ENCODE measurements at regions not wholly inside any gene's neighbourhood (a gene's known extent, or its start where the extent isn't known, plus 50 kb on each side); places are given as distances from the start of the nearest gene placed in this dataset.
A peak's percentile ranks its signal among the peaks of the same experiment; 100 is the strongest.

DNA sequence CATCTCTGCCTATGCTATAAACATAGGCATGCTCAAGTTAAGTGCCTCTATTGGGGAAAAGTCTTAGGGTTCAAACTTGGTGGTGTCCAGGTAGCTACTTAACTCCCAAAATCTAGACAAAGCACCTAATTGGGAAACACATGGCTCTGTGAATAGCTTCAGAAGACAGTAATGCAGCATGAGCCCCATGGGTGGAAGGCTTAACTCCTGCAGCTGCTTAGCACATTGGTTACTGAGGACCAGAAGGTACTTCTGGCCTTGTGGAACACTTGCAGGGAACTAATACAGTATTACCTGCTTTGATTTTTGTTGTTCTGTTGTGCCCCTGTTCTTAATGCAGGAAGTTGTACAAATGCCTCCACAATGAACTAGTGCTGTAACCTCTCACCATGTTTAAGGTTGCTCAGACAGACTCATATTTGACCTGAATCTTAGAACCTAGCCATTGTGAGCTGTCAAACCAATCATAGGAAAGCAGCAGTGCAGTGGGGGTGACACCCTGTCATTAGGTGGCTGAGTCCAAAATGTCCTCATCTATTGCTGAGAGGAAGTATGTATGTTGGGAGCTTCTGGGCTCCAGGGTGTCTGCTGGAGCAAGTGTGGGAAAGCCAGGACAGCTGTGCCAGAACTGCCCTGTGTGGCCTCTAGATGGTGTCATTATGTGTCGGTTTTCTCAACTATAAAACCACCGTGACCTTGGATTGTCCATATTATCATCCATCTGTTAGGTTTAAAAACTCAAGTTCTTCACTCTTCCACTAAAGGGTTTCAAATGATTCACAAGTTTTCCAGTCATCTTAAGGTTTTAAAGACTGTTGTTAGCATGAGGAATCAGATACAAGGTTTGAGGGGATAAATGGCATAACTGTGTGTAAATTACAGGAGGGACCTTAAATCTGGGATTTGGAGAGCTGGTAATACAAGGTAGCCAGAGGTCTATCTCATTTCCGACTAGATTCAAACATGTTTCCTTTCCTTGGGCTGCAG lies 69.9 kb upstream of the WDR1 start:
- no TSS peak for BruUV-seq (replicated peaks)
- Mint-ChIP-seq H3K27me3 (ENCODE audit: insufficient read depth, unreplicated experiment) (no peaks in the 10 kb centered on the region), H3K36me3 (ENCODE audit: insufficient read depth, unreplicated experiment) (no peaks in the 10 kb centered on the region), H3K4me3 (ENCODE audit: unreplicated experiment) (no peak overlapping the region), H3K27ac (ENCODE audit: low read depth, unreplicated experiment) (no peak overlapping the region), H3K4me1 (ENCODE audit: insufficient read depth, unreplicated experiment) (no peaks in the 10 kb centered on the region), H3K9me3 (ENCODE audit: unreplicated experiment) (peaks cover 8% of the 10 kb centered on the region)
- CTCF ChIA-PET: interaction anchor here (0.6 to 3.9 kb wide), 15 partner anchors 10 to 363 kb away, joined by 3 to 23 read pairs (median 3); no protein-coding TSS in a partner anchor
- DNase-seq (ENCODE audit: unreplicated experiment): peak; percentile 23
- POLR2A ChIA-PET: no interaction called here
- no peak for TF ChIP-seq CTCF (IDR thresholded peaks at IDR 0.05; ENCODE audit: unreplicated experiment)
- intact Hi-C loops (cut with micrococcal nuclease): no loop called here

DNA sequence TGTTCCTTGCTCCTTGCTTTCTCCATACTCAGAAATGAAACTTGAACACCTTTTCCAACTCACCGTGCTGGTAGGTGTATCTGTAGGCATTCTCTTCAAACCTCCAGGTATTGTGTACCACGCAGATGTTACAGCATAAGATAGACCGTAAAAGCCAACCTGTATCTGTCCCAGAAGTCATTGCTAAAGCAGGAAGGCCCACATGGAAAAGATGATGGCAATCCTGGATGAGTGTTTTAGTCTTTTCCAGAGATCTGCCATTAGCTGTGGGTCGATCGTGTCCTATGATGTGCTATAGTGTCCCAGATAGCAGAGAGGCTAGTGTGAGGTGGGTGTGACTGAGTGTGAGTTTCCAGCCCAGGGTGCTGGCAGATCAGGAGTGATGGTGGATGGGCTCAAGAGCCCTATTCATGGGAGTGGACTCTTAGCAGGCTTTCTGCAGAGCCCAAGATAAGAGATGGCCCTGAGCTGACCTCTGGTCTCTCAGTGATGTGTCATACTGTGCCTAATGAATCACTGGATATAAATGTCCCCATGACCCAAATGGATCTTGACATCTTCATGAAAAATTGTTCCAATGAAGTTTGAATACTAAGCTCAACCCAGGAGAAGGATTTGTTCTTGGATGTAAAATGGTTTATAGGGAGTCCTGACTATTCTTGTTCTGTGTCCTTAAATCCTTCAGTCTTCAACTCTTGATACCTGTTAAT lies 69.1 kb upstream of the WDR1 start:
- no peak overlapping the region for H3K27ac Mint-ChIP-seq (ENCODE audit: low read depth, unreplicated experiment)
- H3K27me3 Mint-ChIP-seq (ENCODE audit: insufficient read depth, unreplicated experiment): no peaks in the 10 kb centered on the region
- POLR2A ChIA-PET: no interaction called here
- intact Hi-C loops (cut with micrococcal nuclease): no loop called here
- no TSS peak for BruUV-seq (replicated peaks)
- DNase-seq (ENCODE audit: unreplicated experiment): no peak
- no peaks in the 10 kb centered on the region for H3K36me3 Mint-ChIP-seq (ENCODE audit: insufficient read depth, unreplicated experiment)
- no peak overlapping the region for H3K4me3 Mint-ChIP-seq (ENCODE audit: unreplicated experiment)
- no peaks in the 10 kb centered on the region for H3K4me1 Mint-ChIP-seq (ENCODE audit: insufficient read depth, unreplicated experiment)
- TF ChIP-seq CTCF (IDR thresholded peaks at IDR 0.05; ENCODE audit: unreplicated experiment): no peak
- CTCF ChIA-PET: interaction anchor here (0.7 to 3.9 kb wide), 8 partner anchors 9 to 364 kb away, joined by 3 to 23 read pairs (median 4); no protein-coding TSS in a partner anchor
- no peaks in the 10 kb centered on the region for H3K9me3 Mint-ChIP-seq (ENCODE audit: unreplicated experiment)

DNA sequence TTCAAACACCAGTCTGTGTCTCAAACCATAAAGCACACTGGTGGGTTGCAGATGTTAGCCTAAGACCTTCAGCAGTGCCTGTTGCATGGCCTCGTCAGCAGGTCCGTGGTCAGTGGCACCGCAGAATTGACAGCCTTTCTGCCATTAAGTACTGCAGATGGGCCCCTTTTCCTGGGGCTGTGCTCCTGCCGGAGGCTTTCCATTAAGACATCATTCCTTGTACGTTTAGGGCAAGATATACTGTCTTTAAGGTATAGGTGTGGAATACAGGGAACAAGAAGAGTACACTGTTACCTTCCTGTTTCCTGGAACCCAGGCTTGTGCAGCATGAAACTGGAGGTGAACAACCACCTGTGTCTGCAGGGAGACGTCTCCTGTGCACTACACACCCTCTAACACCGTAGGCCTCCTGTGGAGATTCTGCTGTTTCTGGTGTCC lies 67.9 kb upstream of the WDR1 start:
- CTCF ChIA-PET: no interaction called here
- POLR2A ChIA-PET: no interaction called here
- H3K4me1 Mint-ChIP-seq (ENCODE audit: insufficient read depth, unreplicated experiment): no peaks in the 10 kb centered on the region
- H3K4me3 Mint-ChIP-seq (ENCODE audit: unreplicated experiment): no peak overlapping the region
- no peak overlapping the region for H3K27ac Mint-ChIP-seq (ENCODE audit: low read depth, unreplicated experiment)
- no peak for DNase-seq (ENCODE audit: unreplicated experiment)
- intact Hi-C loops (cut with micrococcal nuclease): no loop called here
- no peak for TF ChIP-seq CTCF (IDR thresholded peaks at IDR 0.05; ENCODE audit: unreplicated experiment)
- no peaks in the 10 kb centered on the region for H3K9me3 Mint-ChIP-seq (ENCODE audit: unreplicated experiment)
- no peaks in the 10 kb centered on the region for H3K27me3 Mint-ChIP-seq (ENCODE audit: insufficient read depth, unreplicated experiment)
- H3K36me3 Mint-ChIP-seq (ENCODE audit: insufficient read depth, unreplicated experiment): no peaks in the 10 kb centered on the region
- no TSS peak for BruUV-seq (replicated peaks)

DNA sequence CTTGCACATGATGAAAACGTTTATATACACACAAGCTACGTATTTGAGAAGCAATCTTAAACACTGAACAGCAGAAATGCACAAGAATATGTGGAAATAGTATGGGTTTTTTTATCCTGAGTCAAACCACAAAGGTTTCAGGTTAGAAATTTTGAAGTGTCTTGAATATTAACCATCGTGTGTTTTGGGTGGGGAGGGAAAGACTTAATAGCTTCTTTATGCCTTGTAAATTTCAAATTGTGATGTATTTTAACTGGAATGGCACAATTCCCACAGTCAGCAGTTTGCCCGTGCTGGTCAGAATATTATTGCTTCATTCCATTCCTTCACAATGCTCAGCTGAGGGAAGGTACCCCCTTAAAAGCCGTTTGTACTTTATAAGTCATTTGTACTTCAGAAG lies 67.4 kb upstream of the WDR1 start:
- intact Hi-C loops (cut with micrococcal nuclease): no loop called here
- ChIA-PET CTCF (no interaction called here), POLR2A (interaction anchor here (0.6 kb wide), 1 partner anchor 163 kb away, joined by 3 read pairs; no protein-coding TSS in a partner anchor)
- Mint-ChIP-seq H3K4me1 (ENCODE audit: insufficient read depth, unreplicated experiment) (no peaks in the 10 kb centered on the region), H3K27me3 (ENCODE audit: insufficient read depth, unreplicated experiment) (no peaks in the 10 kb centered on the region), H3K27ac (ENCODE audit: low read depth, unreplicated experiment) (no peak overlapping the region), H3K9me3 (ENCODE audit: unreplicated experiment) (no peaks in the 10 kb centered on the region), H3K4me3 (ENCODE audit: unreplicated experiment) (no peak overlapping the region), H3K36me3 (ENCODE audit: insufficient read depth, unreplicated experiment) (no peaks in the 10 kb centered on the region)
- no peak for TF ChIP-seq CTCF (IDR thresholded peaks at IDR 0.05; ENCODE audit: unreplicated experiment)
- BruUV-seq (replicated peaks): no TSS peak
- no peak for DNase-seq (ENCODE audit: unreplicated experiment)
